GM04503 (cell line): ENCODE measurements at regions not wholly inside any gene's neighbourhood (a gene's known extent, or its start where the extent isn't known, plus 50 kb on each side); places are given as distances from the start of the nearest gene placed in this dataset.
"Not testable (repeated sequence)": the region's sequence is repeated elsewhere in the genome, so short reads cannot be mapped to it uniquely, and the experiment has no call there.

Experiments used
- DNase-seq: peaks from one replicate; pipeline ENCODE4 v3.0.0-alpha.2; 2012; ENCODE audit warnings: low read depth

GRCh38 chr3:139201446-139202225, 142.2 kb upstream of the MRPS22 start:
- no peak for DNase-seq

GRCh38 chr3:139202226-139202958, 141.4 kb upstream of the MRPS22 start:
- no peak for DNase-seq

GRCh38 chr3:139202959-139203349, 140.9 kb upstream of the MRPS22 start:
- no peak for DNase-seq

GRCh38 chr3:139203752-139204151, 140.1 kb upstream of the MRPS22 start:
- DNase-seq, result no peak

- peak; percentile 50 for DNase-seq
Observed at GRCh38 chr3:139204728-139205127, 139.1 kb upstream of the MRPS22 start.

GRCh38 chr3:139213936-139214335, 129.9 kb upstream of the MRPS22 start:
- DNase-seq, result no peak

- no peak for DNase-seq
Observed at GRCh38 chr3:139216958-139217357, 126.9 kb upstream of the MRPS22 start.

- no peak for DNase-seq
Observed at GRCh38 chr3:139217633-139218032, 126.2 kb upstream of the MRPS22 start.

- DNase-seq, result no peak
Observed at GRCh38 chr3:139218046-139218445, 125.8 kb upstream of the MRPS22 start.

GRCh38 chr3:139219463-139219862, 124.4 kb upstream of the MRPS22 start:
- DNase-seq, result no peak

- no peak for DNase-seq
Observed at GRCh38 chr3:139222100-139222657, 121.6 kb upstream of the MRPS22 start.

GRCh38 chr3:139225548-139225947, 118.3 kb upstream of the MRPS22 start:
- DNase-seq, result no peak

GRCh38 chr3:139226731-139227130, 117.1 kb upstream of the MRPS22 start:
- no peak for DNase-seq

GRCh38 chr3:139227165-139227564, 116.7 kb upstream of the MRPS22 start:
- DNase-seq, result no peak

GRCh38 chr3:139227827-139228226, 116.0 kb upstream of the MRPS22 start:
- DNase-seq, result no peak

GRCh38 chr3:139230391-139230790, 113.4 kb upstream of the MRPS22 start:
- DNase-seq, result no peak

- DNase-seq, result no peak
Observed at GRCh38 chr3:139231555-139232281, 112.1 kb upstream of the MRPS22 start.

- not testable (repeated sequence) for DNase-seq
Observed at GRCh38 chr3:139232341-139232740, 111.5 kb upstream of the MRPS22 start.

GRCh38 chr3:139234491-139234890, 109.3 kb upstream of the MRPS22 start:
- DNase-seq, result no peak

GRCh38 chr3:139235192-139235591, 108.6 kb upstream of the MRPS22 start:
- DNase-seq, result no peak

GRCh38 chr3:139236336-139236735, 107.5 kb upstream of the MRPS22 start:
- no peak for DNase-seq

GRCh38 chr3:139238281-139239030, 105.4 kb upstream of the MRPS22 start:
- no peak for DNase-seq
